IMR-90 (cell line): ENCODE measurements at regions not wholly inside any gene's neighbourhood (a gene's known extent, or its start where the extent isn't known, plus 50 kb on each side); places are given as distances from the start of the nearest gene placed in this dataset.

Source experiments
- ATAC-seq: fragments of 200-7000 bp; cut with Tn5 transposase; 2 replicates; pipeline ENCODE4 v1.9.1; 2020; ENCODE audit warnings: low read depth, mild to moderate bottlenecking, moderate library complexity
- BruUV-seq: library from RNA; stranded (reverse); fragments of 400-500 nt; replicated peaks from 2 replicates; lab custom pipeline; 2021; lab: Mats Ljungman, UMichigan
- CTCF ChIA-PET: fragments of 300-600 bp; formaldehyde crosslinking; extraction: SDS; loops from one replicate; lab custom pipeline; 2021; ENCODE audit warnings: antibody characterized with exemption; lab: Yijun Ruan, JAX
- POLR2A ChIA-PET: fragments of 300-600 bp; sonication (Branson Sonifier 250); formaldehyde crosslinking; loops from one replicate; lab custom pipeline; 2022; ENCODE audit warnings: antibody characterized with exemption; ENCODE audit not compliant: unreplicated experiment; lab: Charles Lee
- DNase-seq: peaks from one replicate; pipeline ENCODE4 v3.0.0; 2013
- H2AFZ ChIP-seq: replicated peaks from 2 replicates; pipeline ENCODE3; 2013; ENCODE audit warnings: low read length, mild to moderate bottlenecking; ENCODE audit not compliant: poor library complexity
- H2AK5ac ChIP-seq: 2 replicates; pipeline ENCODE4 v1.6.1; 2013; ENCODE audit warnings: low read depth, low read length, inconsistent platforms
- H2AK9ac ChIP-seq: replicated peaks from 2 replicates; pipeline ENCODE3; 2013; ENCODE audit warnings: mild to moderate bottlenecking, low read depth, low read length, moderate library complexity; ENCODE audit not compliant: poor library complexity
- H2BK120ac ChIP-seq: 2 replicates; pipeline ENCODE4 v1.6.1; 2013; ENCODE audit warnings: low read depth, low read length, inconsistent platforms
- H2BK15ac ChIP-seq: 3 replicates; pipeline ENCODE4 v1.6.1; 2013; ENCODE audit warnings: low read depth, low read length, inconsistent platforms
- H2BK20ac ChIP-seq: 2 replicates; pipeline ENCODE4 v1.6.1; 2013; ENCODE audit warnings: low read depth, mild to moderate bottlenecking, inconsistent platforms, low read length, moderate library complexity
- H2BK5ac ChIP-seq: 2 replicates; pipeline ENCODE4 v1.6.1; 2013; ENCODE audit warnings: mild to moderate bottlenecking, low read depth, low read length, inconsistent platforms; ENCODE audit not compliant: poor library complexity, severe bottlenecking
- H3K14ac ChIP-seq: replicated peaks from 2 replicates; pipeline ENCODE4 v1.6.1; 2013; ENCODE audit warnings: low read depth, low read length, inconsistent platforms
- H3K18ac ChIP-seq: 2 replicates; pipeline ENCODE4 v1.6.1; 2013; ENCODE audit warnings: low read depth, low read length, control low read depth
- H3K23ac ChIP-seq: 2 replicates; pipeline ENCODE4 v1.6.1; 2013; ENCODE audit warnings: low read depth, low read length, inconsistent platforms
- H3K27ac ChIP-seq: 2 replicates; pipeline ENCODE4 v1.5.1; 2013; ENCODE audit warnings: mild to moderate bottlenecking, control low read depth, low read length; ENCODE audit not compliant: insufficient read depth
- H3K27me3 ChIP-seq: 2 replicates; pipeline ENCODE4 v1.6.1; 2013; ENCODE audit warnings: low read length; ENCODE audit not compliant: control insufficient read depth, insufficient read depth
- H3K36me3 ChIP-seq: 2 replicates; pipeline ENCODE4 v1.6.1; 2013; ENCODE audit warnings: low read length, mixed read lengths; ENCODE audit not compliant: control insufficient read depth, insufficient read depth
- H3K4ac ChIP-seq: 2 replicates; pipeline ENCODE4 v1.6.1; 2013; ENCODE audit warnings: low read depth, low read length, inconsistent platforms
- H3K4me1 ChIP-seq: 2 replicates; pipeline ENCODE4 v1.6.1; 2013; ENCODE audit warnings: low read length, mixed read lengths; ENCODE audit not compliant: control insufficient read depth, insufficient read depth
- H3K4me2 ChIP-seq: 2 replicates; pipeline ENCODE4 v1.6.1; 2013; ENCODE audit warnings: low read depth, mild to moderate bottlenecking, control low read depth, low read length, moderate library complexity
- H3K4me3 ChIP-seq: 2 replicates; pipeline ENCODE4 v1.5.1; 2013; ENCODE audit warnings: low read depth, mild to moderate bottlenecking, control low read depth, low read length, moderate library complexity; ENCODE audit not compliant: insufficient read depth
- H3K56ac ChIP-seq: 2 replicates; pipeline ENCODE4 v1.6.1; 2013; ENCODE audit warnings: low read length, inconsistent platforms; ENCODE audit not compliant: insufficient read depth; ENCODE audit errors: extremely low read depth
- H3K79me1 ChIP-seq, 2 experiments: 2 replicates each; pipeline ENCODE4 v1.6.1; 2013; ENCODE audit warnings: low read length in 2 of 2, inconsistent platforms in 1 of 2, low read depth in 1 of 2
- H3K9ac ChIP-seq: 2 replicates; pipeline ENCODE4 v1.6.1; 2013; ENCODE audit warnings: low read depth, low read length, control low read depth
- H3K9me1 ChIP-seq: 2 replicates; pipeline ENCODE4 v1.6.1; 2013; ENCODE audit warnings: low read length, inconsistent platforms; ENCODE audit not compliant: insufficient read depth
- H3K9me3 ChIP-seq: 2 replicates; pipeline ENCODE4 v1.6.1; 2013; ENCODE audit warnings: low read length; ENCODE audit not compliant: control insufficient read depth, insufficient read depth
- H4K20me1 ChIP-seq: 2 replicates; pipeline ENCODE4 v1.6.1; 2013; ENCODE audit warnings: low read length, inconsistent platforms; ENCODE audit not compliant: insufficient read depth
- H4K5ac ChIP-seq: 2 replicates; pipeline ENCODE4 v1.6.1; 2013; ENCODE audit warnings: mild to moderate bottlenecking, low read depth, low read length, control low read depth
- H4K8ac ChIP-seq, 2 experiments: 2 replicates each; pipeline ENCODE4 v1.6.1; 2013; ENCODE audit warnings: low read depth in 2 of 2, low read length in 2 of 2, control low read depth in 1 of 2, inconsistent platforms in 1 of 2
- H4K91ac ChIP-seq: 2 replicates; pipeline ENCODE4 v1.6.1; 2013; ENCODE audit warnings: low read depth, low read length, inconsistent platforms; ENCODE audit not compliant: insufficient read depth
- BHLHE40 ChIP-seq: fragments of 150-350 bp; IDR thresholded peaks from 2 replicates; pipeline ENCODE4 v1.6.1; 2016; ENCODE audit warnings: mild to moderate bottlenecking, low read depth, low read length
- CEBPB ChIP-seq: IDR thresholded peaks from 2 replicates; pipeline ENCODE4 v1.6.1; 2012; ENCODE audit warnings: low read depth, low read length, improper control_type of control experiment
- CHD1 ChIP-seq: IDR thresholded peaks from 2 replicates; pipeline ENCODE4 v1.6.1; 2012; ENCODE audit warnings: low read depth, low read length, improper control_type of control experiment
- CTCF ChIP-seq: conservative IDR thresholded peaks from 2 replicates; pipeline ENCODE4 v1.5.1; 2012; ENCODE audit warnings: mild to moderate bottlenecking, low read depth, low read length, improper control_type of control experiment
- ELK1 ChIP-seq: fragments of 150-350 bp; IDR thresholded peaks from 2 replicates; pipeline ENCODE4 v1.6.1; 2016; ENCODE audit warnings: low read depth, mild to moderate bottlenecking, low read length, moderate library complexity, borderline replicate concordance
- FOS ChIP-seq: fragments of 150-350 bp; IDR thresholded peaks from 2 replicates; pipeline ENCODE4 v1.6.1; 2016; ENCODE audit warnings: low read depth, low read length
- MAFK ChIP-seq: IDR thresholded peaks from 2 replicates; pipeline ENCODE4 v1.6.1; 2012; ENCODE audit warnings: low read depth, low read length, improper control_type of control experiment
- MAZ ChIP-seq: IDR thresholded peaks from 2 replicates; pipeline ENCODE4 v1.6.1; 2012; ENCODE audit warnings: low read depth, mild to moderate bottlenecking, low read length, improper control_type of control experiment, moderate library complexity, borderline replicate concordance
- MXI1 ChIP-seq: IDR thresholded peaks from 2 replicates; pipeline ENCODE4 v1.6.1; 2012; ENCODE audit warnings: low read depth, mild to moderate bottlenecking, low read length, moderate library complexity, borderline replicate concordance
- NFE2L2 ChIP-seq: fragments of 150-350 bp; IDR thresholded peaks from 2 replicates; pipeline ENCODE4 v1.6.1; 2016; ENCODE audit warnings: low read depth, mild to moderate bottlenecking, low read length
- POLR2A ChIP-seq: IDR thresholded peaks from 2 replicates; pipeline ENCODE4 v1.6.1; 2012; ENCODE audit warnings: mild to moderate bottlenecking, low read depth, low read length
- RAD21 ChIP-seq: IDR thresholded peaks from 2 replicates; pipeline ENCODE4 v1.6.1; 2012; ENCODE audit warnings: low read length, improper control_type of control experiment
- RCOR1 ChIP-seq: IDR thresholded peaks from 2 replicates; pipeline ENCODE4 v1.6.1; 2012; ENCODE audit warnings: mild to moderate bottlenecking, low read length, improper control_type of control experiment; ENCODE audit not compliant: insufficient replicate concordance
- RFX5 ChIP-seq: IDR thresholded peaks from 2 replicates; pipeline ENCODE4 v1.8.0; 2012; ENCODE audit warnings: low read depth, mild to moderate bottlenecking, low read length, moderate library complexity
- SMC3 ChIP-seq: fragments of 150-350 bp; IDR thresholded peaks from 2 replicates; pipeline ENCODE4 v1.6.1; 2016; ENCODE audit warnings: low read depth, mild to moderate bottlenecking, antibody characterized with exemption, low read length, moderate library complexity
- USF2 ChIP-seq: fragments of 150-350 bp; IDR thresholded peaks from 2 replicates; pipeline ENCODE4 v1.6.1; 2017; ENCODE audit warnings: mild to moderate bottlenecking, antibody characterized with exemption, low read length, low read depth
- WGBS, 2 experiments: methylation state at CpG; one replicate each; pipeline versions ENCODE4 v1.1.5 to v1.1.7; 2013; ENCODE audit warnings: missing lambda C conversion rate in 2 of 2; ENCODE audit not compliant: insufficient read length in 1 of 2; ENCODE audit errors: extremely low coverage in 2 of 2; 5-methylcytosine and 5-hydroxymethylcytosine counted together
- dilution Hi-C: fragments of 300-500 bp; cut with HindIII; formaldehyde crosslinking; loops from one replicate; pipeline ENCODE4 v1.14.3; 2018; ENCODE audit warnings: low sequenced_read_pairs; ENCODE audit not compliant: unreplicated experiment
- in situ Hi-C: fragments of 300-500 bp; cut with MboI; formaldehyde crosslinking; loops from 3 replicates; pipeline ENCODE4 v1.14.3; 2019; ENCODE audit warnings: low sequenced_read_pairs, inconsistent platforms, mixed read lengths
- intact Hi-C: fragments of 100-400 bp; cut with micrococcal nuclease; formaldehyde crosslinking; loops from 2 replicates; pipeline ENCODE4 v1.10.0; 2022

- no peaks in the 10 kb centered on the region for H3K27me3 ChIP-seq
- no peak overlapping the region for H2AFZ ChIP-seq
- no peaks in the 10 kb centered on the region for H4K20me1 ChIP-seq
- BruUV-seq: no TSS peak
- intact Hi-C loops (no loop called here), in situ Hi-C loops (no loop called here), dilution Hi-C loops (no loop called here)
- no peaks in the 10 kb centered on the region for H3K9me1 ChIP-seq
- no peaks in the 10 kb centered on the region for H3K9me3 ChIP-seq
- ChIA-PET CTCF (no interaction called here), POLR2A (no interaction called here)
- H3K23ac ChIP-seq: no peak overlapping the region
- H3K79me1 ChIP-seq: no peaks in the 10 kb centered on the region
- H2BK15ac ChIP-seq: no peak overlapping the region
- no peak overlapping the region for H2AK5ac ChIP-seq
- H3K4me2 ChIP-seq: no peak overlapping the region
- H3K4me1 ChIP-seq: no peaks in the 10 kb centered on the region
- H4K91ac ChIP-seq: no peak overlapping the region
- H2BK120ac ChIP-seq: no peak overlapping the region
- no peak overlapping the region for H3K9ac ChIP-seq
- no peak overlapping the region for H2BK20ac ChIP-seq
- no peak for DNase-seq
- WGBS, 2 experiments: no CpG with 5 or more reads among the region's 3 CpGs
- no peaks in the 10 kb centered on the region for H3K36me3 ChIP-seq
- H3K27ac ChIP-seq: no peak overlapping the region
- no peak for ATAC-seq
- H3K14ac ChIP-seq: no peak overlapping the region
- no peak overlapping the region for H3K4ac ChIP-seq
- no peak overlapping the region for H3K18ac ChIP-seq
- no peak overlapping the region for H4K8ac ChIP-seq
- no peak overlapping the region for H4K5ac ChIP-seq
- no peak for TF ChIP-seq CEBPB
- TF ChIP-seq USF2: no peak
- no peak for TF ChIP-seq MAFK
- TF ChIP-seq SMC3: no peak
- TF ChIP-seq CHD1: no peak
- no peak for TF ChIP-seq POLR2A
- no peak for TF ChIP-seq RCOR1
- no peak for TF ChIP-seq NFE2L2
- TF ChIP-seq FOS: no peak
- no peak for TF ChIP-seq MAZ
- TF ChIP-seq ELK1: no peak
- TF ChIP-seq RAD21: no peak
- no peak for TF ChIP-seq CTCF
- TF ChIP-seq RFX5: no peak
- no peak for TF ChIP-seq MXI1
- no peak for TF ChIP-seq BHLHE40
- no peak overlapping the region for H3K4me3 ChIP-seq
- H2BK5ac ChIP-seq: no peak overlapping the region
- no peak overlapping the region for H3K56ac ChIP-seq
- no peak overlapping the region for H2AK9ac ChIP-seq
Measured at GRCh38 chr2:122237450-122237849, 482.0 kb downstream of the TSN start.
